HG03354 (cell line): ENCODE measurements at regions not wholly inside any gene's neighbourhood (a gene's known extent, or its start where the extent isn't known, plus 50 kb on each side); places are given as distances from the start of the nearest gene placed in this dataset.

ENCODE experiments used
- ATAC-seq: cut with Tn5 transposase; IDR thresholded peaks from one replicate; pipeline ENCODE4 v1.9.1; 2021; ENCODE audit warnings: mild to moderate bottlenecking; ENCODE audit not compliant: unreplicated experiment, poor library complexity, severe bottlenecking

- ATAC-seq = no peak
These were observed 447.8 kb downstream of the MFSD1 start for GRCh38 chr3:159249472-159250174.

- ATAC-seq = no peak
These were observed 449.1 kb downstream of the MFSD1 start for GRCh38 chr3:159250961-159251360.

GRCh38 chr3:159252274-159252673, 450.4 kb downstream of the MFSD1 start:
- no peak for ATAC-seq

- ATAC-seq = peak; percentile 47
These were observed 451.0 kb downstream of the MFSD1 start for GRCh38 chr3:159252772-159253384.

- ATAC-seq = no peak
These were observed 452.0 kb downstream of the MFSD1 start for GRCh38 chr3:159253860-159254259.

- ATAC-seq = no peak
These were observed 456.1 kb downstream of the MFSD1 start for GRCh38 chr3:159257954-159258353.

- no peak for ATAC-seq
These were observed 457.1 kb downstream of the MFSD1 start for GRCh38 chr3:159258934-159259333.

GRCh38 chr3:159260049-159260662, 458.3 kb downstream of the MFSD1 start:
- peak; percentile 76 for ATAC-seq

- ATAC-seq = peak; percentile 38
These were observed 459.5 kb downstream of the MFSD1 start for GRCh38 chr3:159261333-159261732.

- ATAC-seq = no peak
These were observed 462.1 kb downstream of the MFSD1 start for GRCh38 chr3:159263750-159264553.

- ATAC-seq = no peak
These were observed 463.9 kb downstream of the MFSD1 start for GRCh38 chr3:159265705-159266104.

- ATAC-seq = no peak
These were observed 464.9 kb downstream of the MFSD1 start for GRCh38 chr3:159266779-159267178.

GRCh38 chr3:159271799-159272512, 470.1 kb downstream of the MFSD1 start:
- no peak for ATAC-seq

- ATAC-seq = no peak
These were observed 471.2 kb downstream of the MFSD1 start for GRCh38 chr3:159273070-159273469.

- no peak for ATAC-seq
These were observed 471.8 kb downstream of the MFSD1 start for GRCh38 chr3:159273608-159274007.

GRCh38 chr3:159275741-159276140, 473.9 kb downstream of the MFSD1 start:
- no peak for ATAC-seq

GRCh38 chr3:159277814-159278213, 476.0 kb downstream of the MFSD1 start:
- no peak for ATAC-seq

- no peak for ATAC-seq
These were observed 478.7 kb downstream of the MFSD1 start for GRCh38 chr3:159280386-159281191.

- no peak for ATAC-seq
These were observed 491.6 kb downstream of the MFSD1 start for GRCh38 chr3:159293493-159293892.
